SK-N-DZ (cell line): ENCODE measurements at regions not wholly inside any gene's neighbourhood (a gene's known extent, or its start where the extent isn't known, plus 50 kb on each side); places are given as distances from the start of the nearest gene placed in this dataset.
"Not testable (repeated sequence)": the region's sequence is repeated elsewhere in the genome, so short reads cannot be mapped to it uniquely, and the experiment has no call there.

ENCODE experiments used
- DNase-seq: peaks from one replicate; pipeline ENCODE4 v3.0.0-alpha.2; 2015; ENCODE audit warnings: low spot score
- small RNA-seq, 2 experiments: library from RNA; depleted of rRNA; stranded (forward); fragments of <200 nt; gene quantifications; one replicate each; pipeline ENCODE3, GENCODE V24; 2014

GRCh38 chr6:58351619-58352018 is 1034.2 kb downstream of the PRIM2 start:
- DNase-seq = not testable (repeated sequence)

- DNase-seq = not testable (repeated sequence)
Observed at GRCh38 chr6:58358452-58358851, 1041.0 kb downstream of the PRIM2 start.

GRCh38 chr6:58365856-58366255 is 1048.4 kb downstream of the PRIM2 start:
- not testable (repeated sequence) for DNase-seq

- DNase-seq = not testable (repeated sequence)
Observed at GRCh38 chr6:58406659-58407058, 1089.2 kb downstream of the PRIM2 start.

- DNase-seq = no peak
Observed at GRCh38 chr6:58419321-58419720, 1101.9 kb downstream of the PRIM2 start.

Small RNA genes lying in the stretch of these regions (small RNA-seq; reads per million reads assigned to genes)
- gene AL603755.1 = 0 reads per million in 2 experiments
